Panc1 (cell line): ENCODE measurements at regions not wholly inside any gene's neighbourhood (a gene's known extent, or its start where the extent isn't known, plus 50 kb on each side); places are given as distances from the start of the nearest gene placed in this dataset.

ENCODE experiments used
- CTCF ChIP-seq: fragments of 450-650 bp; IDR thresholded peaks from 2 replicates; pipeline ENCODE4 v1.5.1; 2017; ENCODE audit warnings: mild to moderate bottlenecking
- POLR2AphosphoS5 ChIP-seq: IDR thresholded peaks from 2 replicates; pipeline ENCODE4 v1.6.1; 2012; ENCODE audit warnings: mild to moderate bottlenecking, low read depth, low read length, moderate library complexity
- REST ChIP-seq, 2 experiments: IDR thresholded peaks; 2 replicates each; pipeline ENCODE4 v1.6.1; 2011 to 2012; ENCODE audit warnings: low read depth in 2 of 2, control low read depth in 1 of 2, low read length in 1 of 2, mild to moderate bottlenecking in 1 of 2, moderate library complexity in 1 of 2; ENCODE audit not compliant: insufficient read depth in 1 of 2
- SIN3A ChIP-seq: IDR thresholded peaks from 2 replicates; pipeline ENCODE4 v1.6.1; 2012; ENCODE audit warnings: low read depth, mild to moderate bottlenecking, low read length, moderate library complexity, borderline replicate concordance; ENCODE audit not compliant: insufficient read depth

GRCh38 chr3:115348412-115348811, 201.3 kb upstream of the ZBTB20 start:
- no peak for TF ChIP-seq POLR2AphosphoS5
- no peak for TF ChIP-seq CTCF
- no peak for TF ChIP-seq SIN3A
- TF ChIP-seq REST (IDR thresholded peaks at IDR 0.05; ENCODE audit: insufficient read depth in 1 of 2, low read depth in 2 of 2, low read length in 1 of 2) = no peak
